ENCODE measurements at regions not wholly inside any gene's neighbourhood (a gene's known extent, or its start where the extent isn't known, plus 50 kb on each side); places are given as distances from the start of the nearest gene placed in this dataset.

- Mint-ChIP-seq H3K9me3 (peaks cover 0 to 4% (median 0%) of the 10 kb centered on the region in 11 donors), H3K4me1 (peaks cover 4 to 21% (median 13%) of the 10 kb centered on the region in 7 donors), H3K27me3 (peaks cover 0 to 15% (median 7%) of the 10 kb centered on the region in 5 donors), H3K36me3 (peaks cover 0 to 7% (median 0%) of the 10 kb centered on the region in 5 donors), H3K27ac (no peak overlapping the region), H3K4me3 (no peak overlapping the region)
- POLR2A ChIA-PET = no interaction called here
- Histone ChIP-seq H3K4me1 (ENCODE audit: control insufficient read depth in 2 of 2, insufficient read depth in 2 of 2, low read length in 2 of 2) (peaks cover 0 to 7% of the 10 kb centered on the region in 2 donors), H3K36me3 (ENCODE audit: control insufficient read depth in 2 of 3, insufficient read depth in 3 of 3, low read length in 3 of 3) (no peaks in the 10 kb centered on the region), H3K27me3 (ENCODE audit: control insufficient read depth in 2 of 2, insufficient read depth in 2 of 2, low read length in 2 of 2) (no peaks in the 10 kb centered on the region), H3K27ac (ENCODE audit: low read depth, low read length) (no peak overlapping the region), H3K4me3 (ENCODE audit: low read length) (no peak overlapping the region), H3K9me3 (ENCODE audit: control insufficient read depth in 2 of 3, low read length in 3 of 3) (no peaks in the 10 kb centered on the region)
- CTCF ChIA-PET = no interaction called here
- intact Hi-C loops (cut with micrococcal nuclease) = no loop called here
- DNase-seq = no peak
- no peak for ATAC-seq
These were observed 220.5 kb downstream of the IRS2 start for GRCh38 chr13:109565877-109566276.

GRCh38 chr13:109548374-109548773 is 238.0 kb downstream of the IRS2 start:
- Mint-ChIP-seq H3K4me3 (no peak overlapping the region), H3K27me3 (peaks cover 0 to 7% (median 0%) of the 10 kb centered on the region in 5 donors), H3K36me3 (peaks cover 0 to 4% (median 0%) of the 10 kb centered on the region in 5 donors), H3K4me1 (peaks cover 0 to 15% (median 6%) of the 10 kb centered on the region in 7 donors), H3K27ac (no peak overlapping the region), H3K9me3 (peaks cover 0 to 4% (median 0%) of the 10 kb centered on the region in 11 donors)
- no peaks in the 10 kb centered on the region for H3K36me3 ChIP-seq (ENCODE audit: control insufficient read depth in 2 of 3, insufficient read depth in 3 of 3, low read length in 3 of 3)
- DNase-seq = no peak
- H3K9me3 ChIP-seq (ENCODE audit: control insufficient read depth in 2 of 3, low read length in 3 of 3) = no peaks in the 10 kb centered on the region
- ChIA-PET POLR2A (no interaction called here), CTCF (no interaction called here)
- no peak overlapping the region for H3K27ac ChIP-seq (ENCODE audit: low read depth, low read length)
- H3K27me3 ChIP-seq (ENCODE audit: control insufficient read depth in 2 of 2, insufficient read depth in 2 of 2, low read length in 2 of 2) = no peaks in the 10 kb centered on the region
- no peak overlapping the region for H3K4me3 ChIP-seq (ENCODE audit: low read length)
- intact Hi-C loops (cut with micrococcal nuclease) = no loop called here
- no peaks in the 10 kb centered on the region for H3K4me1 ChIP-seq (ENCODE audit: control insufficient read depth in 2 of 2, insufficient read depth in 2 of 2, low read length in 2 of 2)
- no peak for ATAC-seq

DNA sequence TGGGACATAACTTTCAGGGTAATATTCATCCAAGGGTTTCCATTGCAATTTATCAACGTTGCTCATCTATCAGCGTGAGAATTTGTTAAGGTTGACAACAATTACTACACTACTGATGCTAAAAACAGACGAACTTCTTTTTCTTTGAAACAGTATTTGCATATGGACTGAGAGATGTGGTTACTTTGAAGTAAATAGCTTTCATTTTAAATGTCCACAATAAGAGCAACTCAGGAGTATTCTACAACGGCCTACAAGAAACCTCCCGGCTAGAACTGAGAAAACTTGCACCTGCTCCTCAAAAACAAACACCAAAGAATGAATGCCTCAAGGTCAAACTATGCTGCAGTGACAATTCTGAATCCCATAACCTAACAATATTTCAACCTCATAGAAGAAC is 238.4 kb downstream of the IRS2 start:
- DNase-seq (no peak), ATAC-seq (no peak)
- POLR2A ChIA-PET = no interaction called here
- peaks cover 0 to 3% (median 0%) of the 10 kb centered on the region in 5 donors for H3K27me3 Mint-ChIP-seq
- H3K27ac Mint-ChIP-seq = no peak overlapping the region
- H3K27ac ChIP-seq (ENCODE audit: low read depth, low read length) = no peak overlapping the region
- no peaks in the 10 kb centered on the region for H3K36me3 Mint-ChIP-seq
- no peak overlapping the region for H3K4me3 Mint-ChIP-seq
- intact Hi-C loops (cut with micrococcal nuclease) = no loop called here
- H3K36me3 ChIP-seq (ENCODE audit: control insufficient read depth in 2 of 3, insufficient read depth in 3 of 3, low read length in 3 of 3) = no peaks in the 10 kb centered on the region
- peaks cover 0 to 19% (median 6%) of the 10 kb centered on the region in 7 donors for H3K4me1 Mint-ChIP-seq
- H3K4me3 ChIP-seq (ENCODE audit: low read length) = no peak overlapping the region
- no peaks in the 10 kb centered on the region for H3K27me3 ChIP-seq (ENCODE audit: control insufficient read depth in 2 of 2, insufficient read depth in 2 of 2, low read length in 2 of 2)
- no peaks in the 10 kb centered on the region for H3K9me3 Mint-ChIP-seq
- H3K4me1 ChIP-seq (ENCODE audit: control insufficient read depth in 2 of 2, insufficient read depth in 2 of 2, low read length in 2 of 2) = no peaks in the 10 kb centered on the region
- no peaks in the 10 kb centered on the region for H3K9me3 ChIP-seq (ENCODE audit: control insufficient read depth in 2 of 3, low read length in 3 of 3)
- CTCF ChIA-PET = no interaction called here

DNA sequence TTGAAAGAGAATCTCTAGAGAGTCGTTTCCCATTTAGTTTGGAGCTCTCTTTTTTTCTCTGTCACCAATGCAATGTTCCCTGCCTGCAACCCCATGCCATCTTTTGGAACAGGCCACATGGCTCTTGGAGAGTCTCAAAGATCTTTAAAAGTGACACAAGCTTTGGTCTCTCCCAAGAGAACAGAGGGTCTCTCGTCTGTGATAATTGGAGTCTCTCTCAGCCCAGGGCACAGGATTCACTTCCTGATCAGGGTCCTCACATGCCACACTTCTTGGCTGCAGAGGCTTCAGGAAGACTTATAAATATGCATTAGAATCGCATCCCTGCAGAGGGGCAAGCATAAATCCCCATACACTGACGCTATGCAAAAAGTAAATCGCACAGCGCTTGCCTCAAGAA is 240.5 kb downstream of the IRS2 start:
- Histone ChIP-seq H3K4me3 (ENCODE audit: low read length) (no peak overlapping the region), H3K4me1 (ENCODE audit: control insufficient read depth in 2 of 2, insufficient read depth in 2 of 2, low read length in 2 of 2) (no peaks in the 10 kb centered on the region), H3K27me3 (ENCODE audit: control insufficient read depth in 2 of 2, insufficient read depth in 2 of 2, low read length in 2 of 2) (no peaks in the 10 kb centered on the region), H3K27ac (ENCODE audit: low read depth, low read length) (no peak overlapping the region), H3K36me3 (ENCODE audit: control insufficient read depth in 2 of 3, insufficient read depth in 3 of 3, low read length in 3 of 3) (no peaks in the 10 kb centered on the region), H3K9me3 (ENCODE audit: control insufficient read depth in 2 of 3, low read length in 3 of 3) (no peaks in the 10 kb centered on the region)
- H3K4me1 Mint-ChIP-seq = peaks cover 0 to 20% (median 6%) of the 10 kb centered on the region in 7 donors
- H3K9me3 Mint-ChIP-seq = peaks cover 0 to 2% (median 0%) of the 10 kb centered on the region in 11 donors
- H3K36me3 Mint-ChIP-seq = no peaks in the 10 kb centered on the region
- no peak for ATAC-seq
- H3K27ac Mint-ChIP-seq = no peak overlapping the region
- no peak overlapping the region for H3K4me3 Mint-ChIP-seq
- peaks cover 0 to 10% (median 4%) of the 10 kb centered on the region in 5 donors for H3K27me3 Mint-ChIP-seq
- intact Hi-C loops (cut with micrococcal nuclease) = no loop called here
- POLR2A ChIA-PET = no interaction called here
- CTCF ChIA-PET = no interaction called here
- DNase-seq = no peak

DNA sequence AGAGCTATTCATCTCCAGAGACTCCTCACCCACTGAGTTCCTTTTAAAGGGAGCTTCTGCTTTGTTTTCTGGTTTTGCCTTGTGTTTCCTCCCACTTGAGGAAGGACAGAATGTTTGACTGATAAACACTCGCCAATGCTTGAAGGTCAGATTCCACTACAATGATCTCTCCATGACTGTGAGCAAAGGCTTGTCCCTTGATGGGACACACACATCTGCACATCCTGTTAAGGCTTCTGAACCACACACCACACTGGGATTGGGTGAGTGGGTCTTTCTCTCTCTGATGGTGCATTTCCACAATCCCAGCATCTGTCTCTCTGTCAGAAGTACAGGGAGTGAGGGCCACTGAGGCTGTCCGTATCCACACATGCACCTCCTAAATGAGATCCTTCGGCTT is 245.3 kb downstream of the IRS2 start:
- Histone ChIP-seq H3K4me1 (ENCODE audit: control insufficient read depth in 2 of 2, insufficient read depth in 2 of 2, low read length in 2 of 2) (no peaks in the 10 kb centered on the region), H3K27me3 (ENCODE audit: control insufficient read depth in 2 of 2, insufficient read depth in 2 of 2, low read length in 2 of 2) (no peaks in the 10 kb centered on the region), H3K27ac (ENCODE audit: low read depth, low read length) (no peak overlapping the region), H3K36me3 (ENCODE audit: control insufficient read depth in 2 of 3, insufficient read depth in 3 of 3, low read length in 3 of 3) (no peaks in the 10 kb centered on the region), H3K9me3 (ENCODE audit: control insufficient read depth in 2 of 3, low read length in 3 of 3) (no peaks in the 10 kb centered on the region), H3K4me3 (ENCODE audit: low read length) (no peak overlapping the region)
- H3K27me3 Mint-ChIP-seq = peaks cover 0 to 22% (median 11%) of the 10 kb centered on the region in 5 donors
- POLR2A ChIA-PET = no interaction called here
- H3K4me1 Mint-ChIP-seq = peaks cover 0 to 16% (median 6%) of the 10 kb centered on the region in 7 donors
- no peak overlapping the region for H3K27ac Mint-ChIP-seq
- peaks cover 0 to 4% (median 0%) of the 10 kb centered on the region in 5 donors for H3K36me3 Mint-ChIP-seq
- DNase-seq = no peak
- CTCF ChIA-PET = no interaction called here
- peaks cover 0 to 2% (median 0%) of the 10 kb centered on the region in 11 donors for H3K9me3 Mint-ChIP-seq
- intact Hi-C loops (cut with micrococcal nuclease) = no loop called here
- H3K4me3 Mint-ChIP-seq = no peak overlapping the region
- no peak for ATAC-seq

- peaks cover 0 to 5% (median 0%) of the 10 kb centered on the region in 11 donors for H3K9me3 Mint-ChIP-seq
- H3K27ac Mint-ChIP-seq = no peak overlapping the region
- H3K4me3 Mint-ChIP-seq = no peak overlapping the region
- peaks cover 3 to 27% (median 14%) of the 10 kb centered on the region in 5 donors for H3K27me3 Mint-ChIP-seq
- no peaks in the 10 kb centered on the region for H3K4me1 ChIP-seq (ENCODE audit: control insufficient read depth in 2 of 2, insufficient read depth in 2 of 2, low read length in 2 of 2)
- no peaks in the 10 kb centered on the region for H3K36me3 ChIP-seq (ENCODE audit: control insufficient read depth in 2 of 3, insufficient read depth in 3 of 3, low read length in 3 of 3)
- no peaks in the 10 kb centered on the region for H3K27me3 ChIP-seq (ENCODE audit: control insufficient read depth in 2 of 2, insufficient read depth in 2 of 2, low read length in 2 of 2)
- H3K27ac ChIP-seq (ENCODE audit: low read depth, low read length) = no peak overlapping the region
- POLR2A ChIA-PET = no interaction called here
- H3K9me3 ChIP-seq (ENCODE audit: control insufficient read depth in 2 of 3, low read length in 3 of 3) = no peaks in the 10 kb centered on the region
- H3K4me3 ChIP-seq (ENCODE audit: low read length) = no peak overlapping the region
- ATAC-seq (no peak), DNase-seq (no peak)
- H3K36me3 Mint-ChIP-seq = peaks cover 0 to 4% (median 0%) of the 10 kb centered on the region in 5 donors
- intact Hi-C loops (cut with micrococcal nuclease) = no loop called here
- peaks cover 0 to 6% (median 0%) of the 10 kb centered on the region in 7 donors for H3K4me1 Mint-ChIP-seq
- CTCF ChIA-PET = no interaction called here
These were observed 248.8 kb downstream of the IRS2 start for GRCh38 chr13:109537584-109537983.

DNA sequence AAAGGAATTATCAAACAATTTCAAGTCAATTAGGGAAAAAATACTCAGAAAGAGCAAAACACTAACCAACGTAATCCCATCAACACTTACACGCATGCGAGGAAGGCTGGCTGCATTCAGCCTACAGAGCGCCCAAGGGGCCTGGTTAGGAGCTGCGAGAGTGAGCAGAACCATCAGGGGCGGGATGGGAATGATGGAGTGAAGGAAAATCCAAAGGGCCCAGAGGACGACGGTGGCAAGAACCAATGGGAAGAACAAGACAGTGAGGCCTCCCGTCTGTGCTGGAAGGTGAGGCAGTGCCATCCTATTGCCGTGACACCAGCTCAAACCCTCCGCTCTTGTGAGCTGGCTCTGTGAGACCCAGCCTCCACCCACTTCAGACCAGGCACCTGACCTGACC is 253.0 kb downstream of the IRS2 start:
- ChIA-PET CTCF (no interaction called here), POLR2A (no interaction called here)
- peaks cover 0 to 6% (median 0%) of the 10 kb centered on the region in 7 donors for H3K4me1 Mint-ChIP-seq
- intact Hi-C loops (cut with micrococcal nuclease) = no loop called here
- Histone ChIP-seq H3K27ac (ENCODE audit: low read depth, low read length) (no peak overlapping the region), H3K9me3 (ENCODE audit: control insufficient read depth in 2 of 3, low read length in 3 of 3) (no peaks in the 10 kb centered on the region), H3K4me1 (ENCODE audit: control insufficient read depth in 2 of 2, insufficient read depth in 2 of 2, low read length in 2 of 2) (no peaks in the 10 kb centered on the region), H3K4me3 (ENCODE audit: low read length) (no peak overlapping the region), H3K27me3 (ENCODE audit: control insufficient read depth in 2 of 2, insufficient read depth in 2 of 2, low read length in 2 of 2) (no peaks in the 10 kb centered on the region), H3K36me3 (ENCODE audit: control insufficient read depth in 2 of 3, insufficient read depth in 3 of 3, low read length in 3 of 3) (no peaks in the 10 kb centered on the region)
- peaks cover 0 to 5% (median 0%) of the 10 kb centered on the region in 11 donors for H3K9me3 Mint-ChIP-seq
- ATAC-seq (no peak), DNase-seq (no peak)
- H3K27ac Mint-ChIP-seq = no peak overlapping the region
- peaks cover 0 to 3% (median 0%) of the 10 kb centered on the region in 5 donors for H3K36me3 Mint-ChIP-seq
- peaks cover 3 to 17% (median 15%) of the 10 kb centered on the region in 5 donors for H3K27me3 Mint-ChIP-seq
- H3K4me3 Mint-ChIP-seq = no peak overlapping the region

Data from naive thymus-derived CD4-positive, alpha-beta T cell (primary cell).